SU-DHL-6 (cell line): ENCODE measurements at regions not wholly inside any gene's neighbourhood (a gene's known extent, or its start where the extent isn't known, plus 50 kb on each side); places are given as distances from the start of the nearest gene placed in this dataset.

Experiments used
- H2AFZ ChIP-seq: fragments of 200-600 bp; sonication (generic); 2 replicates; pipeline ENCODE4 v1.6.1; 2014; ENCODE audit warnings: low read depth, mild to moderate bottlenecking, moderate library complexity, mixed read lengths, antibody characterized with exemption, low read length; ENCODE audit not compliant: severe bottlenecking
- H3F3A ChIP-seq: fragments of 200-600 bp; shearing (Covaris generic); 2 replicates; pipeline ENCODE4 v1.6.0; 2016; ENCODE audit warnings: antibody characterized with exemption, mild to moderate bottlenecking; ENCODE audit not compliant: insufficient read depth
- H3K27ac ChIP-seq: fragments of 200-600 bp; sonication (generic); 2 replicates; pipeline ENCODE4 v1.5.1; 2016; ENCODE audit warnings: low read depth, mild to moderate bottlenecking, low read length, moderate library complexity, mixed read lengths
- H3K27me3 ChIP-seq: fragments of 200-600 bp; sonication (generic), shearing (Covaris generic); 2 replicates; pipeline ENCODE4 v1.6.0; 2014; ENCODE audit warnings: mild to moderate bottlenecking, low read length
- H3K36me3 ChIP-seq: fragments of 200-600 bp; sonication (generic); 2 replicates; pipeline ENCODE4 v1.6.1; 2014; ENCODE audit warnings: mild to moderate bottlenecking, low read length, mixed read lengths
- H3K4me2 ChIP-seq: fragments of 300-600, 200-600 bp; shearing (Covaris generic), sonication (generic); 2 replicates; pipeline ENCODE4 v1.6.0; 2014; ENCODE audit warnings: low read length, low read depth, mild to moderate bottlenecking; ENCODE audit not compliant: poor library complexity, severe bottlenecking
- H3K4me3 ChIP-seq: fragments of 200-600 bp; sonication (generic); 2 replicates; pipeline ENCODE4 v1.5.1; 2014; ENCODE audit warnings: antibody characterized with exemption, low read length, mild to moderate bottlenecking, mixed read lengths; ENCODE audit not compliant: insufficient read depth, poor library complexity, severe bottlenecking
- H3K79me2 ChIP-seq: fragments of 200-600 bp; sonication (generic); 2 replicates; pipeline ENCODE4 v1.6.1; 2014; ENCODE audit warnings: mild to moderate bottlenecking, low read length, moderate library complexity; ENCODE audit not compliant: insufficient read depth
- H3K9ac ChIP-seq: fragments of 200-600 bp; sonication (generic); 2 replicates; pipeline ENCODE4 v1.7.0; 2014; ENCODE audit warnings: mild to moderate bottlenecking, low read length
- H3K9me2 ChIP-seq: fragments of 200-600 bp; sonication (generic); replicated peaks from 2 replicates; pipeline ENCODE4 v1.6.1; 2014; ENCODE audit warnings: low read length; ENCODE audit not compliant: insufficient read depth
- H3K9me3 ChIP-seq: fragments of 200-600 bp; sonication (generic); 2 replicates; pipeline ENCODE4 v1.6.1; 2014; ENCODE audit warnings: low read length, mixed read lengths; ENCODE audit not compliant: insufficient read depth
- H4K20me1 ChIP-seq: fragments of 200-600 bp; sonication (generic); 2 replicates; pipeline ENCODE4 v1.6.1; 2014; ENCODE audit warnings: low read depth, mild to moderate bottlenecking, antibody characterized with exemption, low read length, moderate library complexity, mixed read lengths
- EZH2phosphoT487 ChIP-seq: fragments of 200-600 bp; sonication (generic), shearing (Covaris generic); conservative IDR thresholded peaks from 2 replicates; pipeline ENCODE4 v1.6.1; 2018; ENCODE audit warnings: mild to moderate bottlenecking, antibody characterized with exemption, low read length, moderate library complexity, mixed read lengths
- TF ChIP-seq, protein P1 (sequence below): fragments of 200-600 bp; sonication (generic); IDR thresholded peaks from one replicate; pipeline ENCODE4 v1.5.1; 2017; ENCODE audit warnings: antibody characterized with exemption, mild to moderate bottlenecking, low read length, moderate library complexity; ENCODE audit not compliant: insufficient read depth, poor library complexity, severe bottlenecking

- Histone ChIP-seq H3K27ac (no peak overlapping the region), H3K9ac (no peak overlapping the region)
Measured at GRCh38 chr3:107062310-107062709, 314.9 kb upstream of the CCDC54 start.

DNA sequence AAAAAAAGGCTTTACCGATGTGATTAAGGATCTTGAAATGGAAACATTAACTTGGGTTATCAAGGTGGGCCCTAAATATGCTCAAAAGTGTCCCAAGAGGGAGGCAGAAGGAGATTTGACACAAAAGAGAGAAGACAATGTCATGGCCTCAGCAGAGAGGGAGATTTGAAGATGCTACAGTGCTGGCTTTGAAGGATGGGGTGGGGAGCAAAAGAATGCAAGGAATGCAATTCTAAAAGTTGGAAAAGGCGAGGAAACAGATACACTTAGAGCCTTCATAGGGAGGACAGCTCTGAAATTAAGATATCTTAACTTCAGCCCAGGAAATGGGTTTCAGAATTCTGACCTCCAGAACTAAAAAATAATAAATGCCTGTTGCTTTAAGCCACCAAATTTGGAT is 314.5 kb upstream of the CCDC54 start:
- TF ChIP-seq EZH2phosphoT487, result no peak
- TF ChIP-seq, protein P1, sequence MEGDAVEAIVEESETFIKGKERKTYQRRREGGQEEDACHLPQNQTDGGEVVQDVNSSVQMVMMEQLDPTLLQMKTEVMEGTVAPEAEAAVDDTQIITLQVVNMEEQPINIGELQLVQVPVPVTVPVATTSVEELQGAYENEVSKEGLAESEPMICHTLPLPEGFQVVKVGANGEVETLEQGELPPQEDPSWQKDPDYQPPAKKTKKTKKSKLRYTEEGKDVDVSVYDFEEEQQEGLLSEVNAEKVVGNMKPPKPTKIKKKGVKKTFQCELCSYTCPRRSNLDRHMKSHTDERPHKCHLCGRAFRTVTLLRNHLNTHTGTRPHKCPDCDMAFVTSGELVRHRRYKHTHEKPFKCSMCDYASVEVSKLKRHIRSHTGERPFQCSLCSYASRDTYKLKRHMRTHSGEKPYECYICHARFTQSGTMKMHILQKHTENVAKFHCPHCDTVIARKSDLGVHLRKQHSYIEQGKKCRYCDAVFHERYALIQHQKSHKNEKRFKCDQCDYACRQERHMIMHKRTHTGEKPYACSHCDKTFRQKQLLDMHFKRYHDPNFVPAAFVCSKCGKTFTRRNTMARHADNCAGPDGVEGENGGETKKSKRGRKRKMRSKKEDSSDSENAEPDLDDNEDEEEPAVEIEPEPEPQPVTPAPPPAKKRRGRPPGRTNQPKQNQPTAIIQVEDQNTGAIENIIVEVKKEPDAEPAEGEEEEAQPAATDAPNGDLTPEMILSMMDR, result no peak
- H3K27me3 ChIP-seq, result no peaks in the 10 kb centered on the region
- H3K4me2 ChIP-seq, result no peak overlapping the region
- H3K9me2 ChIP-seq, result no peaks in the 10 kb centered on the region
- no peaks in the 10 kb centered on the region for H3K79me2 ChIP-seq
- H3K4me3 ChIP-seq, result no peak overlapping the region
- no peaks in the 10 kb centered on the region for H3F3A ChIP-seq
- H2AFZ ChIP-seq, result no peak overlapping the region
- H3K36me3 ChIP-seq, result no peaks in the 10 kb centered on the region
- no peak overlapping the region for H3K27ac ChIP-seq
- H3K9ac ChIP-seq, result no peak overlapping the region
- no peaks in the 10 kb centered on the region for H4K20me1 ChIP-seq
- H3K9me3 ChIP-seq, result no peaks in the 10 kb centered on the region

More at GRCh38 chr3:107062310-107062709, 314.9 kb upstream of the CCDC54 start:
- H3F3A ChIP-seq, result no peaks in the 10 kb centered on the region
- H3K9me3 ChIP-seq, result no peaks in the 10 kb centered on the region
- no peaks in the 10 kb centered on the region for H3K27me3 ChIP-seq
- no peaks in the 10 kb centered on the region for H3K79me2 ChIP-seq
- H3K9me2 ChIP-seq, result no peaks in the 10 kb centered on the region
- no peaks in the 10 kb centered on the region for H3K36me3 ChIP-seq
- no peak overlapping the region for H2AFZ ChIP-seq
- no peak for TF ChIP-seq EZH2phosphoT487
- TF ChIP-seq, protein P1, result no peak
- no peaks in the 10 kb centered on the region for H4K20me1 ChIP-seq
- H3K4me3 ChIP-seq, result no peak overlapping the region
- H3K4me2 ChIP-seq, result no peak overlapping the region

GRCh38 chr3:107063351-107063750 is 313.9 kb upstream of the CCDC54 start:
- no peak overlapping the region for H2AFZ ChIP-seq

More at GRCh38 chr3:107063351-107063750, 313.9 kb upstream of the CCDC54 start:
- H3K27ac ChIP-seq, result no peak overlapping the region
- TF ChIP-seq EZH2phosphoT487, result no peak
- TF ChIP-seq, protein P1, result no peak
- H3K27me3 ChIP-seq, result no peaks in the 10 kb centered on the region
- no peak overlapping the region for H3K4me2 ChIP-seq
- no peaks in the 10 kb centered on the region for H3K79me2 ChIP-seq
- no peaks in the 10 kb centered on the region for H3K36me3 ChIP-seq
- no peaks in the 10 kb centered on the region for H3K9me3 ChIP-seq
- no peak overlapping the region for H3K9ac ChIP-seq
- H3K9me2 ChIP-seq, result no peaks in the 10 kb centered on the region
- no peak overlapping the region for H3K4me3 ChIP-seq
- no peaks in the 10 kb centered on the region for H3F3A ChIP-seq
- no peaks in the 10 kb centered on the region for H4K20me1 ChIP-seq
